Natural killer cell (primary cell): ENCODE measurements at regions not wholly inside any gene's neighbourhood (a gene's known extent, or its start where the extent isn't known, plus 50 kb on each side); places are given as distances from the start of the nearest gene placed in this dataset.

ENCODE experiments used
- ATAC-seq, 3 donors: fragments of 150-1000 bp in 2 of 3; fragments of 200-7000 bp in 1 of 3; cut with Tn5 transposase; 1 replicate in 1 of 3; 2 replicates in 2 of 3; pipeline ENCODE4 v1.10.0; 2021; ENCODE audit warnings: mild to moderate bottlenecking in 2 of 3, moderate library complexity in 2 of 3
- DNase-seq, 2 donors: peaks; one replicate each; pipeline versions ENCODE4 v3.0.0 to v3.0.0-alpha.2; 2013 to 2021; ENCODE audit warnings: mixed read lengths in 1 of 2
- H3K27ac ChIP-seq: one replicate; pipeline ENCODE4 v1.5.1; 2013; ENCODE audit warnings: mild to moderate bottlenecking, low read length
- H3K27me3 ChIP-seq: one replicate; pipeline ENCODE4 v1.6.1; 2013; ENCODE audit warnings: low read length; ENCODE audit not compliant: control insufficient read depth, insufficient read depth
- H3K36me3 ChIP-seq: one replicate; pipeline ENCODE4 v1.6.1; 2013; ENCODE audit warnings: low read length; ENCODE audit not compliant: control insufficient read depth, insufficient read depth
- H3K4me1 ChIP-seq: one replicate; pipeline ENCODE4 v1.6.1; 2013; ENCODE audit warnings: low read length; ENCODE audit not compliant: control insufficient read depth, insufficient read depth
- H3K4me3 ChIP-seq: one replicate; pipeline ENCODE4 v1.5.1; 2013; ENCODE audit warnings: low read length
- H3K9me3 ChIP-seq: one replicate; pipeline ENCODE4 v1.6.1; 2013; ENCODE audit warnings: low read length; ENCODE audit not compliant: control insufficient read depth, insufficient read depth
- H3K27ac Mint-ChIP-seq, 2 donors: one replicate each; pipeline ENCODE4 v1.8.0; 2022; ENCODE audit warnings: mild to moderate bottlenecking in 2 of 2, mixed read lengths in 2 of 2, moderate library complexity in 1 of 2
- H3K27me3 Mint-ChIP-seq, 2 donors: one replicate each; pipeline ENCODE4 v1.8.0; 2022; ENCODE audit warnings: low read depth in 2 of 2, mixed read lengths in 2 of 2
- H3K36me3 Mint-ChIP-seq: one replicate; pipeline ENCODE4 v1.8.0; 2022; ENCODE audit warnings: mixed read lengths
- H3K4me1 Mint-ChIP-seq, 2 donors: one replicate each; pipeline ENCODE4 v1.8.0; 2022; ENCODE audit warnings: mixed read lengths in 2 of 2
- H3K4me3 Mint-ChIP-seq: one replicate; pipeline ENCODE4 v1.8.0; 2022; ENCODE audit warnings: mild to moderate bottlenecking, moderate library complexity, mixed read lengths
- H3K9me3 Mint-ChIP-seq, 2 donors: one replicate each; pipeline ENCODE4 v1.8.0; 2022; ENCODE audit warnings: mixed read lengths in 2 of 2
- WGBS: methylation state at CpG from one replicate; pipeline ENCODE4 v1.1.7; 2013; ENCODE audit warnings: missing lambda C conversion rate; ENCODE audit not compliant: insufficient coverage; 5-methylcytosine and 5-hydroxymethylcytosine counted together
- intact Hi-C: fragments of 100-400 bp; cut with micrococcal nuclease; formaldehyde crosslinking; loops from one replicate; pipeline ENCODE4 v1.14.2; 2022
- TF ChIP-seq, protein P1 (sequence below): fragments of 200-600 bp; IDR thresholded peaks from one replicate; pipeline ENCODE4 v1.8.0; 2022; ENCODE audit warnings: antibody characterized with exemption

DNA sequence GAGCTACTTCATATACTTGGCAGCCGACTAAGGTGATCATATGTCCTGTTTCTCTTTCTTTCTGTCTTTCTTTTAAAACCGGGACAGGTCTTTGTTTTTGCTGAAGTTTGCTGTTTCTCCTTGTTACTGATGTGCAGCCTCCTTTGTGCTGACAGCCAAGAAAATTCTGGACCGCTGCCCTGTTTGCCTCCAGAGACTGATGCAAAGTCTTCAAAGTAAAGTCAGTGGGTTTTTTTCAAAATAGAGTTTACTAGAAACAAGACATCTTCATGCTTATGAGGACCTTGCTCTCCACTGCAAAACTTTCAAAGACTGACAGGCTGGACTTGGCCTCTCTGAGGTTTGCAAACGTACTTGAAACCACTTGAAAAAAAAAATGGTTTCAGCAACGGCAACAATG is 510.5 kb upstream of the MAP3K7 start:
- no peak overlapping the region for H3K4me3 Mint-ChIP-seq
- Histone ChIP-seq H3K9me3 (no peaks in the 10 kb centered on the region), H3K36me3 (no peaks in the 10 kb centered on the region), H3K27me3 (no peaks in the 10 kb centered on the region), H3K27ac (no peak overlapping the region), H3K4me3 (no peak overlapping the region), H3K4me1 (no peaks in the 10 kb centered on the region)
- no peaks in the 10 kb centered on the region for H3K27me3 Mint-ChIP-seq
- ATAC-seq (no peak), DNase-seq (no peak)
- intact Hi-C loops = no loop called here
- H3K9me3 Mint-ChIP-seq = peaks cover 2 to 3% of the 10 kb centered on the region in 2 donors
- TF ChIP-seq, protein P1, sequence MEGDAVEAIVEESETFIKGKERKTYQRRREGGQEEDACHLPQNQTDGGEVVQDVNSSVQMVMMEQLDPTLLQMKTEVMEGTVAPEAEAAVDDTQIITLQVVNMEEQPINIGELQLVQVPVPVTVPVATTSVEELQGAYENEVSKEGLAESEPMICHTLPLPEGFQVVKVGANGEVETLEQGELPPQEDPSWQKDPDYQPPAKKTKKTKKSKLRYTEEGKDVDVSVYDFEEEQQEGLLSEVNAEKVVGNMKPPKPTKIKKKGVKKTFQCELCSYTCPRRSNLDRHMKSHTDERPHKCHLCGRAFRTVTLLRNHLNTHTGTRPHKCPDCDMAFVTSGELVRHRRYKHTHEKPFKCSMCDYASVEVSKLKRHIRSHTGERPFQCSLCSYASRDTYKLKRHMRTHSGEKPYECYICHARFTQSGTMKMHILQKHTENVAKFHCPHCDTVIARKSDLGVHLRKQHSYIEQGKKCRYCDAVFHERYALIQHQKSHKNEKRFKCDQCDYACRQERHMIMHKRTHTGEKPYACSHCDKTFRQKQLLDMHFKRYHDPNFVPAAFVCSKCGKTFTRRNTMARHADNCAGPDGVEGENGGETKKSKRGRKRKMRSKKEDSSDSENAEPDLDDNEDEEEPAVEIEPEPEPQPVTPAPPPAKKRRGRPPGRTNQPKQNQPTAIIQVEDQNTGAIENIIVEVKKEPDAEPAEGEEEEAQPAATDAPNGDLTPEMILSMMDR = no peak
- no peaks in the 10 kb centered on the region for H3K36me3 Mint-ChIP-seq
- H3K4me1 Mint-ChIP-seq = no peaks in the 10 kb centered on the region
- H3K27ac Mint-ChIP-seq = no peak overlapping the region
- WGBS = 67% methylated on average over 5 of the region's 5 CpGs

DNA sequence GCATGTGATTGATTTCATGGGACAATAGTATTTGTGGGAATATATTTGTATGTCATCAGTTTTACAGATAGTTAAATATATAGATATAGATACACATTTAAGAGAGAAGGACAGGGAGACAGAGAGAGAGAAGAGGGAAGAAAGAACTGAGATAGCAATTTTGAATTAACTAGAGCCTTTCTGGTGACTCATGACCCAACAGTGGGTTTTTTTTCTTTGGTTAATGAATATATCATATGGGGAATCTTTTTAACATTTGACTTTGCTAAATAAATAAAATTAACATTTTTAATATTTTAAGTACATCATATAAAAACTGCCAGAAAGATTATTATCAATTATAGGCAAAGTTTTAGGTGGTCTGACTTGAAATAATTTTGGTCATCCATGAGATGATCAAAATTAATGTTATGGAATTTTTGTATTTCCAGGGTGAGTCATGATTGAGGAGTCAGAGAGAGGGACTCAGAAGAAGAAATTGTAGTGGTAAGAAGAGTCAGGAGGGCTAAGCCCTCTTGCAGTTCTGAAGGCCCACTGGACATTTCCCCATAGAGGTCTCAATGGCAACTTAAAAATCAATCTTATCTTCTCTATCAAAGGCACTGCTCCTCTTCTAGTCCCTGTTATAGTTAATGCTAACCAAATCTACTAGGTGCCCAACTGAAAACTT is 508.1 kb upstream of the MAP3K7 start:
- Mint-ChIP-seq H3K4me1 (no peaks in the 10 kb centered on the region), H3K4me3 (no peak overlapping the region), H3K27ac (no peak overlapping the region), H3K9me3 (peaks cover 3% of the 10 kb centered on the region in 2 donors), H3K27me3 (no peaks in the 10 kb centered on the region), H3K36me3 (no peaks in the 10 kb centered on the region)
- TF ChIP-seq, protein P1 = no peak
- Histone ChIP-seq H3K27ac (no peak overlapping the region), H3K9me3 (no peaks in the 10 kb centered on the region), H3K27me3 (no peaks in the 10 kb centered on the region), H3K36me3 (no peaks in the 10 kb centered on the region), H3K4me3 (no peak overlapping the region), H3K4me1 (no peaks in the 10 kb centered on the region)
- no peak for DNase-seq
- no peak for ATAC-seq
- intact Hi-C loops = no loop called here

DNA sequence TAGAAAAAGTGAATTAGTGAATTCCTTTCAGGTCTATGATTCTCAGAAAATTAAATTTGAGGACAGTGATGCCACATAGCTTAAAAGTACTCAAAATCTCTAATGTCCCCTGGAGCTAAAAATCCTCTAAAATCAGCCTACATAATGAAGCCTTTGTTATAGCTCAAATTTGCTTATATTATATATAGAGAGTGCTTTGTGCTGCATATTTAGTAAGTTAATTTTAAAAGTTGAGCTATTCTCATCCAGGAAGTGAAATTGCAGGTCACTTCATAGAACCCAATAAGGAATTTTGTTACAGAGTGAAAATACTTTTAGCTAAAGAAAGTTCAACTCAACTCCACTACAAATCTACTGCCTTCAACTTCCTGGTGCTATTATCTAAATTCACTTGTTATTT is 507.5 kb upstream of the MAP3K7 start:
- Histone ChIP-seq H3K4me1 (no peaks in the 10 kb centered on the region), H3K27me3 (no peaks in the 10 kb centered on the region), H3K9me3 (no peaks in the 10 kb centered on the region), H3K4me3 (no peak overlapping the region), H3K27ac (no peak overlapping the region), H3K36me3 (no peaks in the 10 kb centered on the region)
- Mint-ChIP-seq H3K27me3 (no peaks in the 10 kb centered on the region), H3K4me1 (no peaks in the 10 kb centered on the region), H3K36me3 (no peaks in the 10 kb centered on the region), H3K27ac (no peak overlapping the region), H3K4me3 (no peak overlapping the region), H3K9me3 (peaks cover 3% of the 10 kb centered on the region in 2 donors)
- no peak for DNase-seq
- intact Hi-C loops = no loop called here
- TF ChIP-seq, protein P1 = no peak
- no peak for ATAC-seq

GRCh38 chr6:91088976-91089375 is 502.1 kb upstream of the MAP3K7 start:
- H3K4me3 ChIP-seq = no peak overlapping the region
- H3K36me3 ChIP-seq = no peaks in the 10 kb centered on the region
- H3K27me3 ChIP-seq = no peaks in the 10 kb centered on the region
- Mint-ChIP-seq H3K4me3 (no peak overlapping the region), H3K4me1 (no peaks in the 10 kb centered on the region), H3K27me3 (no peaks in the 10 kb centered on the region), H3K9me3 (peaks cover 0 to 3% of the 10 kb centered on the region in 2 donors), H3K36me3 (no peaks in the 10 kb centered on the region), H3K27ac (no peak overlapping the region)
- DNase-seq = no peak
- H3K4me1 ChIP-seq = no peaks in the 10 kb centered on the region
- H3K9me3 ChIP-seq = no peaks in the 10 kb centered on the region
- TF ChIP-seq, protein P1 = no peak
- no peak overlapping the region for H3K27ac ChIP-seq
- no peak for ATAC-seq
- intact Hi-C loops = no loop called here
- WGBS = 100% methylated on average over 1 of the region's 2 CpGs
